A549 (cell line): ENCODE measurements at regions not wholly inside any gene's neighbourhood (a gene's known extent, or its start where the extent isn't known, plus 50 kb on each side); places are given as distances from the start of the nearest gene placed in this dataset.

Experiments used
- EP300 ChIP-seq, 2 experiments: fragments of >200 bp; sonication (Bioruptor Twin); formaldehyde crosslinking; IDR thresholded peaks; 2 replicates in 1 of 2; 3 replicates in 1 of 2; pipeline ENCODE4 v1.6.1; 2016 to 2017
- ESRRA ChIP-seq: fragments of 150-350 bp; IDR thresholded peaks from 2 replicates; pipeline ENCODE4 v1.6.1; 2014; ENCODE audit warnings: mild to moderate bottlenecking, low read length, borderline replicate concordance
- MAZ ChIP-seq: fragments of 150-350 bp; IDR thresholded peaks from 2 replicates; pipeline ENCODE4 v1.6.1; 2014; ENCODE audit warnings: antibody characterized with exemption, low read depth, low read length, borderline replicate concordance
- MYC ChIP-seq: IDR thresholded peaks from 2 replicates; pipeline ENCODE4 v1.6.1; 2012; ENCODE audit warnings: mild to moderate bottlenecking, inconsistent platforms, low read length, improper control_type of control experiment, borderline replicate concordance
- POLR2A ChIP-seq: IDR thresholded peaks from 2 replicates; pipeline ENCODE4 v1.6.1; 2012; ENCODE audit warnings: mild to moderate bottlenecking, low read length
- RFX5 ChIP-seq: fragments of 450-650 bp; IDR thresholded peaks from 2 replicates; pipeline ENCODE4 v1.7.1; 2014; ENCODE audit warnings: antibody characterized with exemption, mild to moderate bottlenecking, moderate library complexity
- SREBF2 ChIP-seq: fragments of 450-650 bp; IDR thresholded peaks from 2 replicates; pipeline ENCODE4 v1.6.1; 2014; ENCODE audit warnings: mild to moderate bottlenecking, moderate library complexity
- TFCP2L1 ChIP-seq: fragments of 250-450 bp; sonication (Bioruptor Pico); IDR thresholded peaks from 2 replicates; pipeline ENCODE4 v1.5.0; 2021; ENCODE audit warnings: mild to moderate bottlenecking
- TF ChIP-seq, protein P1 (sequence below): fragments of >200 bp; sonication (Bioruptor Twin); formaldehyde crosslinking; IDR thresholded peaks from 3 replicates; pipeline ENCODE4 v1.5.1; 2016
- TF ChIP-seq, protein P2 (sequence below): IDR thresholded peaks from 2 replicates; pipeline ENCODE4 v1.6.1; 2012; ENCODE audit warnings: low read depth, borderline replicate concordance

- TF ChIP-seq ESRRA: no peak
- TF ChIP-seq, protein P1, sequence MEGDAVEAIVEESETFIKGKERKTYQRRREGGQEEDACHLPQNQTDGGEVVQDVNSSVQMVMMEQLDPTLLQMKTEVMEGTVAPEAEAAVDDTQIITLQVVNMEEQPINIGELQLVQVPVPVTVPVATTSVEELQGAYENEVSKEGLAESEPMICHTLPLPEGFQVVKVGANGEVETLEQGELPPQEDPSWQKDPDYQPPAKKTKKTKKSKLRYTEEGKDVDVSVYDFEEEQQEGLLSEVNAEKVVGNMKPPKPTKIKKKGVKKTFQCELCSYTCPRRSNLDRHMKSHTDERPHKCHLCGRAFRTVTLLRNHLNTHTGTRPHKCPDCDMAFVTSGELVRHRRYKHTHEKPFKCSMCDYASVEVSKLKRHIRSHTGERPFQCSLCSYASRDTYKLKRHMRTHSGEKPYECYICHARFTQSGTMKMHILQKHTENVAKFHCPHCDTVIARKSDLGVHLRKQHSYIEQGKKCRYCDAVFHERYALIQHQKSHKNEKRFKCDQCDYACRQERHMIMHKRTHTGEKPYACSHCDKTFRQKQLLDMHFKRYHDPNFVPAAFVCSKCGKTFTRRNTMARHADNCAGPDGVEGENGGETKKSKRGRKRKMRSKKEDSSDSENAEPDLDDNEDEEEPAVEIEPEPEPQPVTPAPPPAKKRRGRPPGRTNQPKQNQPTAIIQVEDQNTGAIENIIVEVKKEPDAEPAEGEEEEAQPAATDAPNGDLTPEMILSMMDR: no peak
- no peak for TF ChIP-seq EP300 (IDR thresholded peaks at IDR 0.05)
- no peak for TF ChIP-seq RFX5
- TF ChIP-seq, protein P2, sequence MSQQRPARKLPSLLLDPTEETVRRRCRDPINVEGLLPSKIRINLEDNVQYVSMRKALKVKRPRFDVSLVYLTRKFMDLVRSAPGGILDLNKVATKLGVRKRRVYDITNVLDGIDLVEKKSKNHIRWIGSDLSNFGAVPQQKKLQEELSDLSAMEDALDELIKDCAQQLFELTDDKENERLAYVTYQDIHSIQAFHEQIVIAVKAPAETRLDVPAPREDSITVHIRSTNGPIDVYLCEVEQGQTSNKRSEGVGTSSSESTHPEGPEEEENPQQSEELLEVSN: no peak
- no peak for TF ChIP-seq TFCP2L1 (CRISPR knock-in tag)
- TF ChIP-seq POLR2A: no peak
- TF ChIP-seq MAZ: no peak
- TF ChIP-seq SREBF2: no peak
- TF ChIP-seq MYC: no peak
These were observed 939.8 kb downstream of the EFNA5 start for GRCh38 chr5:106730912-106731311.
